DMS79 (cell line): ENCODE measurements at regions not wholly inside any gene's neighbourhood (a gene's known extent, or its start where the extent isn't known, plus 50 kb on each side); places are given as distances from the start of the nearest gene placed in this dataset.

Source experiments
- DNase-seq: peaks from one replicate; lab custom pipeline; 2025; lab: John Stamatoyannopoulos, UW

GRCh38 chr9:14962193-14962882 lies 52.1 kb upstream of the FREM1 start:
- no peak for DNase-seq

- no peak for DNase-seq
Observed at GRCh38 chr9:14961372-14962068, 51.3 kb upstream of the FREM1 start.

- no peak for DNase-seq
Observed at GRCh38 chr9:14960881-14961280, 50.7 kb upstream of the FREM1 start.
